Endothelial cell of umbilical vein (primary cell): ENCODE measurements at regions not wholly inside any gene's neighbourhood (a gene's known extent, or its start where the extent isn't known, plus 50 kb on each side); places are given as distances from the start of the nearest gene placed in this dataset.

ENCODE experiments used
- BruUV-seq: library from RNA; stranded (reverse); fragments of 400-500 nt; replicated peaks from 2 replicates; lab custom pipeline; 2021; lab: Mats Ljungman, UMichigan
- CTCF ChIA-PET: fragments of 300-600, 350-600 bp; sonication (Branson Sonifier 250); formaldehyde crosslinking; loops from one replicate; lab custom pipeline; 2021; ENCODE audit warnings: antibody characterized with exemption, inconsistent platforms; lab: Charles Lee
- POLR2A ChIA-PET: fragments of 300-600, 350-600 bp; sonication (Branson Sonifier 250); formaldehyde crosslinking; loops from one replicate; lab custom pipeline; 2021; ENCODE audit warnings: antibody characterized with exemption, inconsistent platforms; lab: Charles Lee
- DNase-seq: peaks from one replicate; pipeline ENCODE4 v3.0.0-alpha.2; 2011; ENCODE audit warnings: low read depth, low spot score
- FAIRE-seq: peaks from 2 replicates; lab custom pipeline; 2011; peaks lifted over from hg19 to GRCh38; lab: Jason Lieb, UNC
- H2AFZ ChIP-seq: 2 replicates; pipeline ENCODE4 v1.6.0; 2012; ENCODE audit warnings: low read depth, low read length, control low read depth, inconsistent platforms
- H3K27ac ChIP-seq: 2 replicates; pipeline ENCODE4 v1.5.1; 2011; ENCODE audit warnings: low read depth, mild to moderate bottlenecking, control low read depth, low read length, moderate library complexity; ENCODE audit not compliant: insufficient read depth
- H3K27me3 ChIP-seq, 2 experiments: 2 replicates each; pipeline versions ENCODE4 v1.6.0 to v1.6.1; 2011; ENCODE audit warnings: low read length in 2 of 2, mixed read lengths in 1 of 2; ENCODE audit not compliant: control insufficient read depth in 2 of 2, insufficient read depth in 2 of 2
- H3K36me3 ChIP-seq, 2 experiments: 2 replicates in 1 of 2; 3 replicates in 1 of 2; pipeline ENCODE4 v1.5.1; 2011; ENCODE audit warnings: low read length in 2 of 2, mild to moderate bottlenecking in 1 of 2, moderate library complexity in 1 of 2; ENCODE audit not compliant: control insufficient read depth in 2 of 2, insufficient read depth in 2 of 2; ENCODE audit errors: extremely low read depth in 1 of 2
- H3K4me1 ChIP-seq: 3 replicates; pipeline ENCODE4 v1.5.1; 2011; ENCODE audit warnings: mild to moderate bottlenecking, low read length; ENCODE audit not compliant: control insufficient read depth, insufficient read depth; ENCODE audit errors: extremely low read depth
- H3K4me2 ChIP-seq: 2 replicates; pipeline ENCODE4 v1.6.1; 2011; ENCODE audit warnings: low read length, control low read depth, mixed read lengths; ENCODE audit not compliant: insufficient read depth
- H3K4me3 ChIP-seq, 3 experiments: fragments of 200-600 bp in 1 of 3; sonication (generic), shearing (Covaris generic) in 1 of 3; replicated peaks in 1 of 3; 2 replicates each; pipeline ENCODE4 v1.5.1; 2011 to 2016; ENCODE audit warnings: control low read depth in 3 of 3, low read length in 3 of 3, mild to moderate bottlenecking in 2 of 3, inconsistent platforms in 1 of 3, low read depth in 1 of 3, moderate library complexity in 1 of 3; ENCODE audit not compliant: insufficient read depth in 1 of 3
- H3K79me2 ChIP-seq: 2 replicates; pipeline ENCODE4 v1.6.0; 2012; ENCODE audit warnings: low read length, inconsistent platforms; ENCODE audit not compliant: control insufficient read depth, insufficient read depth
- H3K9ac ChIP-seq: replicated peaks from 2 replicates; pipeline ENCODE3; 2011; ENCODE audit warnings: low read length, control low read depth; ENCODE audit not compliant: insufficient read depth; ENCODE audit errors: extremely low read depth
- H3K9me1 ChIP-seq: replicated peaks from 3 replicates; pipeline ENCODE4 v1.6.0; 2011; ENCODE audit warnings: mild to moderate bottlenecking, low read length; ENCODE audit not compliant: control insufficient read depth, insufficient read depth; ENCODE audit errors: extremely low read depth
- H3K9me3 ChIP-seq: replicated peaks from 2 replicates; pipeline ENCODE4 v1.5.1; 2012; ENCODE audit warnings: low read length, inconsistent platforms; ENCODE audit not compliant: control insufficient read depth, insufficient read depth
- H4K20me1 ChIP-seq: replicated peaks from 2 replicates; pipeline ENCODE3; 2011; ENCODE audit warnings: mild to moderate bottlenecking, low read length; ENCODE audit not compliant: control insufficient read depth, insufficient read depth; ENCODE audit errors: extremely low read depth
- EZH2 ChIP-seq: IDR thresholded peaks from 2 replicates; pipeline ENCODE4 v1.6.1; 2012; ENCODE audit warnings: borderline replicate concordance, low read depth, mild to moderate bottlenecking, moderate library complexity, low read length, inconsistent platforms; ENCODE audit not compliant: severe bottlenecking
- FOS ChIP-seq: IDR thresholded peaks from 2 replicates; pipeline ENCODE4 v1.6.1; 2011; ENCODE audit warnings: mild to moderate bottlenecking, low read length, moderate library complexity, borderline replicate concordance; ENCODE audit not compliant: insufficient read depth
- GATA2 ChIP-seq: IDR thresholded peaks from 2 replicates; pipeline ENCODE4 v1.7.0; 2011; ENCODE audit warnings: low read depth, mild to moderate bottlenecking, moderate library complexity, mixed read lengths, low read length; ENCODE audit not compliant: insufficient read length, insufficient read depth
- JUN ChIP-seq: IDR thresholded peaks from 2 replicates; pipeline ENCODE4 v1.6.1; 2011; ENCODE audit warnings: borderline replicate concordance, low read depth; ENCODE audit not compliant: insufficient read length, insufficient read depth
- MYC ChIP-seq: IDR thresholded peaks from one replicate; pipeline ENCODE4 v1.6.1; 2011; ENCODE audit warnings: mild to moderate bottlenecking, low read depth, low read length
- POLR2A ChIP-seq: IDR thresholded peaks from 2 replicates; pipeline ENCODE4 v1.6.1; 2012; ENCODE audit warnings: low read depth, mild to moderate bottlenecking, control low read depth, low read length
- POLR2AphosphoS5 ChIP-seq: IDR thresholded peaks from 2 replicates; pipeline ENCODE4 v1.6.1; 2012; ENCODE audit warnings: low read depth, mild to moderate bottlenecking, control low read depth, low read length, moderate library complexity; ENCODE audit not compliant: insufficient read depth
- dilution Hi-C: fragments of 300-500 bp; cut with MboI; formaldehyde crosslinking; loops from one replicate; pipeline ENCODE4 v1.15.0; 2019; ENCODE audit warnings: low sequenced_read_pairs; ENCODE audit not compliant: extremely low pct_ligation_motif_present
- intact Hi-C: fragments of 100-400 bp; cut with micrococcal nuclease; formaldehyde crosslinking; loops from one replicate; pipeline ENCODE4 v1.10.0; 2022
- TF ChIP-seq, protein P1 (sequence below), 2 donors: IDR thresholded peaks; 1 replicate in 1 of 2; 2 replicates in 1 of 2; pipeline ENCODE4 v1.5.1; 2011; ENCODE audit warnings: low read length in 2 of 2, mild to moderate bottlenecking in 2 of 2, moderate library complexity in 2 of 2, control low read depth in 1 of 2, inconsistent platforms in 1 of 2, low read depth in 1 of 2; ENCODE audit not compliant: insufficient read depth in 1 of 2; ENCODE audit errors: extremely low read depth in 1 of 2
- TF ChIP-seq, protein P2 (sequence below): IDR thresholded peaks from 2 replicates; pipeline ENCODE4 v1.6.1; 2011; ENCODE audit not compliant: insufficient read depth, insufficient read length

DNA sequence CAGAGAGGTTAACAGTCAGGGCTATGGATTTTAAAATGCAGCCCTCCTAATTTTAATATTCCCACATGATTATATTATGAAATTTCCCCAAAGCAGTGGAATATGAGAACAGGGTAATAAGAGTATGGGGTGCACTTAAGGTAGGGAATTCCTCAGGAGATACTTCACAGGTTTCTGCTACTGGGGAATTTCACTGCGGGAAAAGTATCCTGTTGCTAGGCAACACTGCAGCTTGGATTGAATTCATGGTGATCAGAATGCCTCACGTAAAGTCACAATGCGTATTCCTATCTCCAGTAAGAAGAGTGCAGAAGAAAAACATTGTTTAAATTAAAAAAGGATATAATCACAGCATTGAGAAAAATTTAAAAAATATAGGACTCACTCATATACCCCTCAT is 398.1 kb upstream of the RPS6KA3 start:
- FAIRE-seq (no peak), DNase-seq (no peak)
- H3K9ac ChIP-seq, result no peak overlapping the region
- dilution Hi-C loops, result no loop called here
- H4K20me1 ChIP-seq, result no peaks in the 10 kb centered on the region
- no peaks in the 10 kb centered on the region for H3K27me3 ChIP-seq
- TF ChIP-seq FOS (no peak), MYC (no peak), JUN (no peak), EZH2 (no peak), POLR2AphosphoS5 (no peak), GATA2 (no peak), POLR2A (no peak)
- TF ChIP-seq, protein P1, sequence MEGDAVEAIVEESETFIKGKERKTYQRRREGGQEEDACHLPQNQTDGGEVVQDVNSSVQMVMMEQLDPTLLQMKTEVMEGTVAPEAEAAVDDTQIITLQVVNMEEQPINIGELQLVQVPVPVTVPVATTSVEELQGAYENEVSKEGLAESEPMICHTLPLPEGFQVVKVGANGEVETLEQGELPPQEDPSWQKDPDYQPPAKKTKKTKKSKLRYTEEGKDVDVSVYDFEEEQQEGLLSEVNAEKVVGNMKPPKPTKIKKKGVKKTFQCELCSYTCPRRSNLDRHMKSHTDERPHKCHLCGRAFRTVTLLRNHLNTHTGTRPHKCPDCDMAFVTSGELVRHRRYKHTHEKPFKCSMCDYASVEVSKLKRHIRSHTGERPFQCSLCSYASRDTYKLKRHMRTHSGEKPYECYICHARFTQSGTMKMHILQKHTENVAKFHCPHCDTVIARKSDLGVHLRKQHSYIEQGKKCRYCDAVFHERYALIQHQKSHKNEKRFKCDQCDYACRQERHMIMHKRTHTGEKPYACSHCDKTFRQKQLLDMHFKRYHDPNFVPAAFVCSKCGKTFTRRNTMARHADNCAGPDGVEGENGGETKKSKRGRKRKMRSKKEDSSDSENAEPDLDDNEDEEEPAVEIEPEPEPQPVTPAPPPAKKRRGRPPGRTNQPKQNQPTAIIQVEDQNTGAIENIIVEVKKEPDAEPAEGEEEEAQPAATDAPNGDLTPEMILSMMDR (IDR thresholded peaks at IDR 0.05; ENCODE audit: extremely low read depth in 1 of 2, insufficient read depth in 1 of 2, low read depth in 1 of 2, low read length in 2 of 2), result no peak
- TF ChIP-seq, protein P2, sequence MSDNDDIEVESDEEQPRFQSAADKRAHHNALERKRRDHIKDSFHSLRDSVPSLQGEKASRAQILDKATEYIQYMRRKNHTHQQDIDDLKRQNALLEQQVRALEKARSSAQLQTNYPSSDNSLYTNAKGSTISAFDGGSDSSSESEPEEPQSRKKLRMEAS, result no peak
- no peaks in the 10 kb centered on the region for H3K4me1 ChIP-seq
- intact Hi-C loops, result no loop called here
- no peaks in the 10 kb centered on the region for H3K9me1 ChIP-seq
- H3K4me3 ChIP-seq, result no peak overlapping the region
- no peak overlapping the region for H3K4me2 ChIP-seq
- no TSS peak for BruUV-seq
- no peaks in the 10 kb centered on the region for H3K9me3 ChIP-seq
- no peak overlapping the region for H2AFZ ChIP-seq
- no peak overlapping the region for H3K27ac ChIP-seq
- H3K36me3 ChIP-seq, result no peaks in the 10 kb centered on the region
- ChIA-PET POLR2A (no interaction called here), CTCF (no interaction called here)
- H3K79me2 ChIP-seq, result no peaks in the 10 kb centered on the region
